SKM-1 treated with dmso at 0.1 percent for 144 hours (cell line): ENCODE measurements at regions not wholly inside any gene's neighbourhood (a gene's known extent, or its start where the extent isn't known, plus 50 kb on each side); places are given as distances from the start of the nearest gene placed in this dataset.
A peak's percentile ranks its signal among the peaks of the same experiment; 100 is the strongest.
"Not testable (repeated sequence)": the region's sequence is repeated elsewhere in the genome, so short reads cannot be mapped to it uniquely, and the experiment has no call there.

Experiments used
- DNase-seq: peaks from one replicate; lab custom pipeline; 2025; ENCODE audit not compliant: unreplicated experiment; lab: John Stamatoyannopoulos, UW

GRCh38 chr2:171266102-171266501, 105.4 kb upstream of the TLK1 start:
- DNase-seq = no peak

GRCh38 chr2:171261529-171261928, 100.8 kb upstream of the TLK1 start:
- DNase-seq = not testable (repeated sequence)

GRCh38 chr2:171260471-171261424, 100.1 kb upstream of the TLK1 start:
- DNase-seq = peak; percentile 17

- no peak for DNase-seq
These were observed 94.0 kb upstream of the TLK1 start for GRCh38 chr2:171254666-171255065.

GRCh38 chr2:171253900-171254650, 93.4 kb upstream of the TLK1 start:
- DNase-seq = no peak

- DNase-seq = no peak
These were observed 92.6 kb upstream of the TLK1 start for GRCh38 chr2:171253279-171253678.

- DNase-seq = no peak
These were observed 89.0 kb upstream of the TLK1 start for GRCh38 chr2:171249689-171250088.

GRCh38 chr2:171247741-171248662, 87.3 kb upstream of the TLK1 start:
- peak; percentile 23 for DNase-seq

GRCh38 chr2:171244970-171245782, 84.5 kb upstream of the TLK1 start:
- DNase-seq = no peak

GRCh38 chr2:171244466-171244969, 83.8 kb upstream of the TLK1 start:
- no peak for DNase-seq

GRCh38 chr2:171241771-171242170, 81.1 kb upstream of the TLK1 start:
- no peak for DNase-seq

- no peak for DNase-seq
These were observed 78.3 kb upstream of the TLK1 start for GRCh38 chr2:171238946-171239345.

GRCh38 chr2:171237751-171238505, 77.2 kb upstream of the TLK1 start:
- no peak for DNase-seq

GRCh38 chr2:171235262-171235881, 74.7 kb upstream of the TLK1 start:
- no peak for DNase-seq

- DNase-seq = no peak
These were observed 69.5 kb upstream of the TLK1 start for GRCh38 chr2:171230176-171230575.

- no peak for DNase-seq
These were observed 68.1 kb upstream of the TLK1 start for GRCh38 chr2:171228826-171229225.

GRCh38 chr2:171227066-171227782, 66.5 kb upstream of the TLK1 start:
- DNase-seq = no peak

- DNase-seq = no peak
These were observed 65.8 kb upstream of the TLK1 start for GRCh38 chr2:171226461-171226860.
